HG02973 (cell line): ENCODE measurements at regions not wholly inside any gene's neighbourhood (a gene's known extent, or its start where the extent isn't known, plus 50 kb on each side); places are given as distances from the start of the nearest gene placed in this dataset.
"Not testable (repeated sequence)": the region's sequence is repeated elsewhere in the genome, so short reads cannot be mapped to it uniquely, and the experiment has no call there.

Source experiments
- ATAC-seq: cut with Tn5 transposase; IDR thresholded peaks from one replicate; pipeline ENCODE4 v1.9.1; 2021; ENCODE audit warnings: moderate library complexity; ENCODE audit not compliant: unreplicated experiment

GRCh38 chr2:234409590-234409989, 87.3 kb downstream of the ARL4C start:
- ATAC-seq, result no peak

DNA sequence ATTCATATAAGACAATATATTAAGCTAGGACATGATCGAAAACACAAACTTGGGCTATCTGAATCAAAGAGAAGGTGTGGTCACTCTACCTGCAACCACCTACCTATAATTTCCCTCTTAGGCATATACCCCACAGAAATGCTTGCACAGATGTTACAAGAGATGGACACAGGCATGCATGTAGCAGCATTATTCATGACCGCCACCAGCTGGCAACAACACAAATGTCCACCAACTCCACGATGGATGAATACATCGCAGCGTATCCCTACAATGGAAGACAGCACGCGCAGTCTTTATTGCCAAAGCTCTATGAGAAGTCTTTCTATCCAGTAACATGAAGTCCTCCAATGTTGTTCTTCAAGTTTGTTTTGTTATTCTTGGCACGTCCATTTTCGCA, 90.8 kb downstream of the ARL4C start:
- no peak for ATAC-seq

DNA sequence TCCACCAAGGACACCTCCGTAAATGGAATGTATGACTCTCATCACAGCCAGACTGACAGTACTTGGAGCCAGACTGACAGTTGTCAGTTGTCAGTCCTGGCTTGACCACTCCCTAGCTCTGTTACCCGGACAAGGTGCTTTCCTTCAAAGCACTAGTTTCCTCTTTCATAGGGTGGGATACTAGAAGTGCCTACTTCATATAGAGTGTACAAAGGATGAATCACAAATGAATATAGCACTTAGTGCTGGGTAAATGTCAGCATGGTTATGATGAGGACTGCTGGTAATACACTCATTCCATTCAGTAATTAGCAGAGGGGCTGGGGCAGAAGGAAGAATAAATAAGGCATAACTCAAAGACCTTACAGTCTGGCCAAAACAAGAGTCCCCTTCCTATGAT, 91.4 kb downstream of the ARL4C start:
- no peak for ATAC-seq

GRCh38 chr2:234404957-234405356, 91.9 kb downstream of the ARL4C start:
- ATAC-seq, result no peak

DNA sequence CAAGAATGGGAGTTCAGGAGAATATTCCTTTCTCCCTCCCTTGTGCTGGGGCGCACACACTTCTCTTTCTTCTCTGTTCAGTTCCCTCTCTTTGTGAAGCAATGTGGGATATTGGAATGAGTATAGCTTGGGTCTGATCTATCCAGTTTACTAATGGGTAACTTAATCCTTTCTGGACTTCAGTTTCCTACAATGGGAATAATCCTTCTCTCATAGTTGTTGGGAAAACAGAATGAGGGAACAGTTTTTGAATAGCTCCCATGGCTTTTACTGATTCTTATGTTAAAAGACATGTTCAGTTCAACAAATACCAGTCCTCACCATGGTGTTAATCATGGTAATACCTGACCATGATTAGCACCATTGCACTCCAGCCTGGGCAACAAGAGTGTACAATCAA, 93.1 kb downstream of the ARL4C start:
- ATAC-seq, result no peak

- no peak for ATAC-seq
Measured at GRCh38 chr2:234403074-234403473, 93.8 kb downstream of the ARL4C start.

GRCh38 chr2:234401426-234401825, 95.5 kb downstream of the ARL4C start:
- no peak for ATAC-seq

GRCh38 chr2:234399451-234400246, 97.2 kb downstream of the ARL4C start:
- ATAC-seq, result no peak

DNA sequence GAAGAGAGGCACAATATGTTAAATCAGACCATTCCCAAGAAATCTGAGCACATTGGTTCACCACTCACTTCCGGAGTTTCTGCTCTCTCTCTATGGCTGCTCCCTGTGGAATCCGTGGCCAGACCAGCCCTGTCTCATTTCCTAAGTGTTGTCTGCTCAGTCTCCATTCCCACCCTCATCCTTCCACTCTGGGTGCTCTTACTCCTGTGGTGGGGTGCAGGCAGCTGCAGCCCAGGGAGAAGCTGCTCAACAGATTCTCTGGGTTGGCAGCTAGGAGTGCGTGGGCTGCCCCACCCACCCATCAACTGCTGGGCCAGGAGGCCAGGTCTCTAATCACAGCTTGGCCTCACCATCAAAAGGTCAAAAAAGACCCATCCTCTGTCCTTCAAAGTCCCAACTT, 98.3 kb downstream of the ARL4C start:
- no peak for ATAC-seq

- ATAC-seq, result no peak
Measured at GRCh38 chr2:234395891-234396420, 100.9 kb downstream of the ARL4C start.

- ATAC-seq, result no peak
Measured at GRCh38 chr2:234394450-234394849, 102.4 kb downstream of the ARL4C start.

DNA sequence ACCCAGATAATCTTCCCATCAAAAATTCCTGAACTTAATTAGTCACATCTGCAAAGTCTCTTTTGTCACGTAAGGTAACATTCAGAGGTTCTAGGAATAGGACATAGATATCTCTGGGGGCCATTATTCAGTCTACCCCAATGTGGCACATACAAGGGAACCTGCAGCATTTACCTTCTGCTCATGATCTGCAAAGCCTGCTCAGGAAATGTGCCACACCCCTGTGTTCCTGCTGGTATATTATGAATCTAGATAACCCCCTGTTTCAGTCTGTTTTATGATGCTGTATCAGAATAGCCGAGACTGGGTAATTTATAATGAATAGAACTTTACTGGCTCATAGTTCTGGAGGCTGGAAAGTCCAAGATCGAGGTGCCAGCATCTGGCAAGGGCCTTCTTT, 103.5 kb downstream of the ARL4C start:
- no peak for ATAC-seq

DNA sequence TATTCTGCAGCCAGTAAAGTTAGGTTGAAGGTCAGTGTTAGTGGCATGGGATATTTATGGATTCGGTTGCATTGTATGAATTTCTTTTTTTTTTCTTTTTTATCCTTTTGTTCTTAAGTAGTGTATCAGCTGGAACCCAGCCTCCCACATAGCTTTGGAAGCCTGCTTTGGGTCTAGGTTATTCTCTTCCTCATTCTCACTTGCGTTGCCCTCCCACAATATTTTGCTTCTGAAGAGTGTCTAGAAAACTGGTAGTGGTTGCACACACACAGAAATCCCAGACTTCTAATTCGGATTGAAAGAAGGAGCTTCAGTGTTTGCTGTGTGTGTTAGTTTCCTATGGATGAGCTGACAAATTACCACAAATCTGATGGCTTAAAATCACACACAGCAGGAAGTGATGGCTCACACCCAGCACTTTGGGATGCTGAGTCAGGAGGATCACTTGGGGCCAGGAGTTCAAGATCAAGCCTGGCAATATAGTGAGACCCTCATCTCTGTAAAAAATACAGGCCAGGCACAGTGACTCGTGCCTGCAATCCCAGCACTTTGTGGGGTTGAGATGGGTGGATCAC, 104.8 kb downstream of the ARL4C start:
- ATAC-seq, result no peak

DNA sequence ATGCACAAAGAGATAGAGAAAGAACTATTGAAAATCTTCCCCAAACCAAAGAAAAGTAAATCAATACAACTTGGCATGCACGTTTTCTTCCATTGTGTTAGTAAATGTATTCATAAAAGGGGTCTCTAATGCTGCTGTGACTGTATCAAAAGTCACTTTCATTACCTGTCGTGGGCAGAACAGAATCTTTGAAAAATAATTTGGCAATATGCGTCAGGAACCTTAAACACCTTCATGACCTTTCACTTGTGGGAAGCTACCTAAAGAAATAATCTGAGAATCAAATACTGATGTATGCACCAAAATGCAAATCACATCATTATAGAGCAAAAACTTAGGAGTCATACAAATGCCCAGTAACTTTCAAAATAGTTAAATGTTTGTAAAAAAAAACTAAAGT, 105.3 kb downstream of the ARL4C start:
- ATAC-seq, result no peak

- not testable (repeated sequence) for ATAC-seq
Measured at GRCh38 chr2:234389661-234390060, 107.2 kb downstream of the ARL4C start.

DNA sequence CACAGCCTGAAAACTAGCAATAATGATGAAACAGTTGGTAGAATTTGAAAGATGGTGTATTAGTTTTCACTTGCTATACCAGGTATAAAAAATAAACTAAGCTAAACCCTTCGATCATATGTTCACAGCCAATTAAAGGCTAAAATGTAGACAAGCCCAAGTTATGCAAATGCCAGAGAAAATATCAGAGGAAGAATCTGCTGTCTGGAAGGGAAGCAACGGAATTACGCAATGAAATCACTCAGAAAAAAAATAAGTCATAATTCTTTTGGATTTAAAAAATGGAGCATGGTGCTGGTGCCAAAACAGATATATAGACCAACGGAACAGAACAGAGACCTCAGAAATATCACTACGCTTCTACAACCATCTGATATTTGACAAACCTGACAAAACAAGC, 108.3 kb downstream of the ARL4C start:
- ATAC-seq, result no peak

DNA sequence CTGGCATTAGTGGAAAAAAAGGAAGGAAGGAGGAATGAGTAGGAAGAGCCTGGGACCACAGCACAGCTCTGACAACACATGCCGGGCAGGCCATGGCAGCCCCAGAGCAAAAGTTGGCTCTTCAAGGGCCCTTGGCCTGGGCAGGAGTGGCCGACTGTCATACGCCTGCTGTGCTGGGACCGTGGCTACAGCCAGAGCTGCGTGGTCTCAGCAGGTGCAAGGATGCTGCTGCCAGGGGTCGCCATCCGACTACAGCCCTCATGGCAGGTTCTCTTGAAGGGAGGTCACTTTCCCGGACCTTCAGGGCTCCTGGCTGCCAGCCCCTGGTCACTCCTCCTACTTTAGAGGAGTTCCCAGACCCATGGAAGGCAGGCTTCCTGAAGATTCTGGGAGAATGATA, 109.9 kb downstream of the ARL4C start:
- ATAC-seq, result no peak

GRCh38 chr2:234382131-234382530, 114.8 kb downstream of the ARL4C start:
- no peak for ATAC-seq

DNA sequence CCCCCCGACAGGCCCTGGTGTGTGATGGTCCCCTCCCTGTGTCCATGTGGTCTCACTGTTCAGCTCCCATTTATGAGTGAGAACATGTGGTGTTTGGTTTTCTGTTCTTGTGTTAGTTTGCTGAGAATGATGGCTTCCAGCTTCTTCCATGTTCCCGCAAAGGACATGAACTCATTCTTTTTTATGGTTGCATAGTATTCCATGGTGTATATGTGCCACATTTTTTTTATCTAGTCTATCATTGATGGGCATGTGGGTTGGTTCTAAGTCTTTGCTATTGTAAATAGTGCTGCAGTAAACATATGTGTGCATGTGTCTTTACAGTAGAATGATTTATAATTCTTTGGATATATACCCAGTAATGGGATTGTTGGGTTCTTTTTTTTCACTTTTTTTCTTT, 117.9 kb downstream of the ARL4C start:
- not testable (repeated sequence) for ATAC-seq

DNA sequence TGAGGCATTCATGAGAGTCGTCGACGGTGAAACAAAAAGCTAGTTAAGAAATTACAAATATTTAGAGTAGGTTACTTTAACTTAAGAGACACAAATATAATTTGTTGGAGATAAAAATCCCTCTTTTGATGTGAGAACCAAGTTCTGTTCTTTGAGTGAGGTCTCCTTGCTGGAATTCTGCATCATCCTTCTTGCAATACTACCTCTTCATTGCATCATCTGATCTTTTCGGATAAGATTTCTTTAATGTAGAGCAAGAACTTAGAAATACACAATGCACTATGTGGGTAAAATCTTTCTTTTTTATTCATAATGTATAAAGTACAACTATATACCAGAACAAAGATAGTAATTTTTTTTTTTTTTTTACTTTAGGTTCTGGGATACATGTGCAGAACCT, 118.4 kb downstream of the ARL4C start:
- ATAC-seq, result no peak

- no peak for ATAC-seq
Measured at GRCh38 chr2:234377761-234378391, 119.0 kb downstream of the ARL4C start.

DNA sequence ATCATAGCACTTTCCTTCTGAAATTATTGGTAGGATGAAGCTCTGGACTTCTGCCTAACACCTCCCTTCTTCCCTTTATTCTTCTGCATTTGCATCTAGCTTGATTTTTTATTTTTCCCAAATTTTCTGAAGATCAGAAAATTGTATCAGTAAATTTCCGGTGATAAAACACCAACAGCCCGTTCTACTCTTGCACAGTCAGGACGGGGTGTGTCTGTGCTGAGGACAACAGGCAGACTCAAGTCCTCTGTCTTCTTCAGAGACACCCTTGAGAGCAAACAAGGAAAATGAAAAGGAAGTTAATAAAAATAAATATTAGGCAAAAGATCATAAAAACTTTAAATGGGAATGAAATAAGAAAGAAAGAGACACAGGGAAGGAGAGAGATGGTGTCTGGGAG, 120.7 kb downstream of the ARL4C start:
- ATAC-seq, result no peak
